PC-9 (cell line): ENCODE measurements at regions not wholly inside any gene's neighbourhood (a gene's known extent, or its start where the extent isn't known, plus 50 kb on each side); places are given as distances from the start of the nearest gene placed in this dataset.
"Not testable (repeated sequence)": the region's sequence is repeated elsewhere in the genome, so short reads cannot be mapped to it uniquely, and the experiment has no call there.

Experiments used
- BruUV-seq: library from RNA; stranded (reverse); fragments of 400-500 nt; replicated peaks from 2 replicates; lab custom pipeline; 2021; lab: Mats Ljungman, UMichigan
- CTCF ChIA-PET: fragments of 300-600 bp; sonication (Branson Sonifier 250); formaldehyde crosslinking; loops from one replicate; lab custom pipeline; 2022; ENCODE audit warnings: antibody characterized with exemption; lab: Charles Lee
- POLR2A ChIA-PET: fragments of 300-600 bp; sonication (Branson Sonifier 250); formaldehyde crosslinking; loops from one replicate; lab custom pipeline; 2022; ENCODE audit warnings: antibody characterized with exemption; ENCODE audit not compliant: unreplicated experiment; lab: Charles Lee
- DNase-seq, 2 experiments: peaks; one replicate each; pipeline versions ENCODE4 v3.0.0 to v3.0.0-alpha.2; 2015 to 2022; ENCODE audit warnings: mixed read lengths in 1 of 2
- H2AFZ ChIP-seq: fragments of 200-600 bp; sonication (generic); 2 replicates; pipeline ENCODE4 v1.8.1; 2017; ENCODE audit warnings: antibody characterized with exemption
- H3F3A ChIP-seq: fragments of 200-600 bp; sonication (generic); 2 replicates; pipeline ENCODE4 v1.8.1; 2017; ENCODE audit warnings: antibody characterized with exemption, mild to moderate bottlenecking, low read depth; ENCODE audit not compliant: insufficient read depth
- H3K27ac ChIP-seq: fragments of 200-600 bp; sonication (generic); 2 replicates; pipeline ENCODE4 v1.6.1; 2016; ENCODE audit warnings: mixed run types
- H3K27me3 ChIP-seq: fragments of 200-600 bp; sonication (generic); 2 replicates; pipeline ENCODE4 v1.6.1; 2016; ENCODE audit warnings: low read depth, mixed run types; ENCODE audit not compliant: insufficient read depth
- H3K36me3 ChIP-seq: fragments of 200-600 bp; sonication (generic); 2 replicates; pipeline ENCODE4 v1.6.1; 2016; ENCODE audit warnings: low read depth, mixed run types
- H3K4me1 ChIP-seq: fragments of 200-600 bp; sonication (generic); replicated peaks from 2 replicates; pipeline ENCODE4 v1.6.1; 2016; ENCODE audit warnings: mixed run types; ENCODE audit not compliant: insufficient read depth
- H3K4me2 ChIP-seq: fragments of 200-600 bp; sonication (generic); 2 replicates; pipeline ENCODE4 v1.6.1; 2017; ENCODE audit warnings: mixed run types
- H3K4me3 ChIP-seq: fragments of 200-600 bp; sonication (generic); 2 replicates; pipeline ENCODE4 v1.6.1; 2016; ENCODE audit warnings: mixed run types
- H3K79me2 ChIP-seq: fragments of 200-600 bp; sonication (generic); 2 replicates; pipeline ENCODE4 v1.6.1; 2017; ENCODE audit warnings: low read depth, mixed run types
- H3K9me2 ChIP-seq: fragments of 200-600 bp; sonication (generic); 2 replicates; pipeline ENCODE4 v1.8.1; 2017; ENCODE audit warnings: mild to moderate bottlenecking; ENCODE audit not compliant: insufficient read depth
- H3K9me3 ChIP-seq: fragments of 200-600 bp; sonication (generic); 2 replicates; pipeline ENCODE4 v1.8.1; 2016; ENCODE audit warnings: low read depth; ENCODE audit not compliant: insufficient read depth
- H4K20me1 ChIP-seq: fragments of 200-600 bp; sonication (generic); 2 replicates; pipeline ENCODE4 v1.8.1; 2017; ENCODE audit not compliant: insufficient read depth
- EZH2 ChIP-seq: fragments of 200-600 bp; sonication (generic); IDR thresholded peaks from 2 replicates; pipeline ENCODE4 v1.8.0; 2017; ENCODE audit warnings: antibody characterized with exemption, low read depth
- intact Hi-C: fragments of 100-400 bp; cut with micrococcal nuclease; formaldehyde crosslinking; loops from one replicate; pipeline ENCODE4 v1.10.0; 2022; ENCODE audit not compliant: unreplicated experiment
- TF ChIP-seq, protein P1 (sequence below): fragments of 200-600 bp; sonication (generic); conservative IDR thresholded peaks from 2 replicates; pipeline ENCODE4 v1.6.1; 2017; ENCODE audit warnings: mixed run types, antibody characterized with exemption, mild to moderate bottlenecking, moderate library complexity

DNA sequence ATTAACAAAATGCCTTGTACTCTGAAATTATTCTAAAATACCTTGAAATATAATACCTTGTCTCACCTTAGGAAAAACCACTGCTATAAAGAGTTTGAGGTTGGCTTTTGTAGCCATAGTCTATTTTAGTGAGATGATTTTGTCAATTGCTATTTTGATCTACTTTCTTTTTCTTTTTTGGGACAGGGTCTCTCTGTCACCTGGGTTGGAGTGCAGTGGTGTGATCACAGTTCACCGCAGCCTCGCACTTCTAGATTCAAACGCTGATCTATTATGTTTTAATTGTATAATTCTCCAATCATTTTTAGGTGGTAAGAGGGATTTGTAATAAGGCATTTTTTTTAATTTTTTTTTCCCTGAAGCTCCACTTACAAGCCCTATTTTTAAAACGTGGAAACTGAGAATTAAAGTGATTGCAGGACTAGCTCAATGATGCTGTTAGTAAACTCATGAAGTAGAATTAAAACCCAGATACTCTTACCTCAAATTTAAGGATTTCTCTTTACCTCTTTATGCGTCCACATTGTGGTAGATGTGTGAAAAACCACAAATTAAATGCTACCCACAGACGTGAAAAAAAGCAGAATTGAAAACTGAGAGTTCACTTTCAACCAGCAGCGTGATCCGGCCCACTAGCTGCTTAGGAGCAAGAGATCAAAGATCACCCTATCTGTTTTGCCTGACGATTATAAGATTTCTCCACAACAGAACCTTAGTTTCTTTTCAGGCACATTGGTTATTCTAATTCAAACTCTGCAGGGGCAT lies 384.2 kb downstream of the CGGBP1 start:
- Histone ChIP-seq H3K27ac (no peak overlapping the region), H3K79me2 (no peaks in the 10 kb centered on the region), H3K9me3 (no peaks in the 10 kb centered on the region), H3K36me3 (no peaks in the 10 kb centered on the region), H3K4me1 (no peaks in the 10 kb centered on the region), H3K4me2 (no peak overlapping the region), H3K9me2 (no peaks in the 10 kb centered on the region; the same call in 1 of the 2 replicates), H3F3A (no peaks in the 10 kb centered on the region), H4K20me1 (no peaks in the 10 kb centered on the region), H3K4me3 (no peak overlapping the region), H2AFZ (peak overlapping the region; percentile 25; the same call in 1 of the 2 replicates), H3K27me3 (no peaks in the 10 kb centered on the region)
- ChIA-PET POLR2A (interaction anchor here (0.7 kb wide), 1 partner anchor 33 kb away, joined by 4 read pairs; no protein-coding TSS in a partner anchor), CTCF (no interaction called here)
- no peak for DNase-seq
- TF ChIP-seq, protein P1, sequence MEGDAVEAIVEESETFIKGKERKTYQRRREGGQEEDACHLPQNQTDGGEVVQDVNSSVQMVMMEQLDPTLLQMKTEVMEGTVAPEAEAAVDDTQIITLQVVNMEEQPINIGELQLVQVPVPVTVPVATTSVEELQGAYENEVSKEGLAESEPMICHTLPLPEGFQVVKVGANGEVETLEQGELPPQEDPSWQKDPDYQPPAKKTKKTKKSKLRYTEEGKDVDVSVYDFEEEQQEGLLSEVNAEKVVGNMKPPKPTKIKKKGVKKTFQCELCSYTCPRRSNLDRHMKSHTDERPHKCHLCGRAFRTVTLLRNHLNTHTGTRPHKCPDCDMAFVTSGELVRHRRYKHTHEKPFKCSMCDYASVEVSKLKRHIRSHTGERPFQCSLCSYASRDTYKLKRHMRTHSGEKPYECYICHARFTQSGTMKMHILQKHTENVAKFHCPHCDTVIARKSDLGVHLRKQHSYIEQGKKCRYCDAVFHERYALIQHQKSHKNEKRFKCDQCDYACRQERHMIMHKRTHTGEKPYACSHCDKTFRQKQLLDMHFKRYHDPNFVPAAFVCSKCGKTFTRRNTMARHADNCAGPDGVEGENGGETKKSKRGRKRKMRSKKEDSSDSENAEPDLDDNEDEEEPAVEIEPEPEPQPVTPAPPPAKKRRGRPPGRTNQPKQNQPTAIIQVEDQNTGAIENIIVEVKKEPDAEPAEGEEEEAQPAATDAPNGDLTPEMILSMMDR: no peak
- TF ChIP-seq EZH2: no peak
- no TSS peak for BruUV-seq
- intact Hi-C loops: no loop called here

GRCh38 chr3:87673132-87673531 lies 385.7 kb downstream of the CGGBP1 start:
- Histone ChIP-seq H2AFZ (no peak overlapping the region), H3K4me3 (no peak overlapping the region), H3K27ac (no peak overlapping the region), H4K20me1 (no peaks in the 10 kb centered on the region), H3K36me3 (no peaks in the 10 kb centered on the region), H3K4me2 (no peak overlapping the region), H3K9me2 (no peaks in the 10 kb centered on the region; the same call in 1 of the 2 replicates), H3K79me2 (no peaks in the 10 kb centered on the region), H3K4me1 (no peaks in the 10 kb centered on the region), H3F3A (no peaks in the 10 kb centered on the region), H3K27me3 (no peaks in the 10 kb centered on the region), H3K9me3 (no peaks in the 10 kb centered on the region)
- no TSS peak for BruUV-seq
- DNase-seq: no peak
- intact Hi-C loops: no loop called here
- CTCF ChIA-PET: no interaction called here
- TF ChIP-seq, protein P1: no peak
- TF ChIP-seq EZH2: no peak
- POLR2A ChIA-PET: no interaction called here

DNA sequence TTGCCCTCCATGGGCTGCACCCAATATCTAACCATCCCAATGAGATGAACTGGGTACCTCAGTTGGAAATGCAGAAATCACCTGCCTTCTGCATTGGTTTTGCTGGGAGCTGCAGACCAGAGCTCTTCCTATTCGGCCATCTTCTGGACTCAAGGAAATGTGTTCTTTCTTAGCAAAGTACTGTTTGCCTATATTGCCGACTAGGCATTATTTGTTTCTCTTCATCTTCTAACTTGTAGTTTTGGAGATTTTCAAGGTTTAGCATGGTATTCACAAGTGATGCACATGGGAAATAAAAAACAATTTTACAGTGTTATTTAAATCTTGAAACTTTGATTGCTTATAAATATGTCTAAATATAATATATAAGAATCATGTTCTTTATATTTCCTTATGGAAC lies 377.8 kb upstream of the POU1F1 start:
- Histone ChIP-seq H3K9me3 (no peaks in the 10 kb centered on the region), H3K9me2 (0 out of 2 replicates have a peak, but pooled peaks cover 5% of the 10 kb centered on the region), H3K79me2 (no peaks in the 10 kb centered on the region), H3K27ac (no peak overlapping the region), H3K4me1 (no peaks in the 10 kb centered on the region), H3K4me2 (no peak overlapping the region), H3F3A (no peaks in the 10 kb centered on the region), H2AFZ (no peak overlapping the region), H3K27me3 (no peaks in the 10 kb centered on the region), H3K36me3 (no peaks in the 10 kb centered on the region), H4K20me1 (no peaks in the 10 kb centered on the region), H3K4me3 (no peak overlapping the region)
- no TSS peak for BruUV-seq
- CTCF ChIA-PET: no interaction called here
- intact Hi-C loops: no loop called here
- POLR2A ChIA-PET: no interaction called here
- TF ChIP-seq, protein P1: no peak
- DNase-seq: no peak

GRCh38 chr3:87653138-87653537 lies 376.8 kb upstream of the POU1F1 start:
- H3F3A ChIP-seq, H4K20me1 ChIP-seq, CTCF ChIA-PET, H3K4me2 ChIP-seq, H3K27me3 ChIP-seq, BruUV-seq, intact Hi-C loops, H3K4me1 ChIP-seq, H3K36me3 ChIP-seq, POLR2A ChIA-PET, H3K27ac ChIP-seq, H3K9me3 ChIP-seq, H2AFZ ChIP-seq, H3K79me2 ChIP-seq, DNase-seq, H3K9me2 ChIP-seq, H3K4me3 ChIP-seq: not testable (repeated sequence)
